GM18502 (cell line): ENCODE measurements at regions not wholly inside any gene's neighbourhood (a gene's known extent, or its start where the extent isn't known, plus 50 kb on each side); places are given as distances from the start of the nearest gene placed in this dataset.

Experiments used
- ATAC-seq: cut with Tn5 transposase; IDR thresholded peaks from one replicate; pipeline ENCODE4 v1.9.1; 2021; ENCODE audit warnings: mild to moderate bottlenecking; ENCODE audit not compliant: unreplicated experiment, poor library complexity

DNA sequence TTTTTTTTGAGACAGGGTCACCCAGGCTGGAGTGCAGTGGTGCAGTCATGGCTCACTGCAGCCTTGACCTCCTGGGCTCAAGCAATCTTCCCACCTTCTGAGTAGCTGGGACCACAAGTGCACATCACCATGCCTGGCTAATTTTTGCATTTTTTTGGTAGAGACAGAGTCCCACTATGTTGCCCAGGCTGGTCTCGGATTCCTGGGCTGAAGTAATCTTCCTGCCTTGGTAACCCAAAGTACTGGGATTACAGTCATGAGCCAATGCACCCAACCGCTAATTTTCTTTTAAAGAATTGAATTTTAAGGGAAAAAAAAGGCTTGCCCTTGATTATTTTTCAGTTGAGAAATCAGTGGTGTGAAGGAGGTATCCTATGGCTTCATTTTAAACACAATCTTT lies 334.0 kb downstream of the SOX2 start:
- no peak for ATAC-seq

DNA sequence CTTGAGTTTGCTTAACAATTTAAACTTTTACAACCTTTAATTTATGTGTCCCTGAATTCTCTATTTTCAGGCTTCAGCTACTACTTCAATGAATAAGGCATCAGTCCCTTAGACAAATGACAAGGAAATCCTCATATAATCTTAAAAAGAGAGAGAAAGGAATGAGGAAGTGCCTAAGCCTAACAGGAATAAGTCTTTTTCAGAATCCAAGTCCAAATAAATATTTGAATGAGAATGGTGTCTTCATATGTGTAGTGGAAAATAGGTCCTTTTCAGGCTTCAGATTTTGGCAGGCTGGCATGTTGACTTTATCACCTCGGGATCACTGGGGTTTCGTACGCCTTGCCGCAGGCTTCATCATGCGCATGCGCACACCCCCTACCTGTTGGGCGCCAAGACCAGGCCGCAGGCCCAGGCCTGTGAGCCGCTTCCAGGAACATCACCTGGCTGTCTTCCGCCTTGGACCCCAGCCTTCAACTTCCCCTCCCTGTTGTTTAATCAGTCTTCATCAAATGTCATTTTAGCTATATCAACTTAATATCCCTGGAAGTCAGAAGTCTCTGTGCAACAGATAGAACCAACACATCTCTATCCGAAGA lies 334.5 kb downstream of the SOX2 start:
- ATAC-seq: no peak

DNA sequence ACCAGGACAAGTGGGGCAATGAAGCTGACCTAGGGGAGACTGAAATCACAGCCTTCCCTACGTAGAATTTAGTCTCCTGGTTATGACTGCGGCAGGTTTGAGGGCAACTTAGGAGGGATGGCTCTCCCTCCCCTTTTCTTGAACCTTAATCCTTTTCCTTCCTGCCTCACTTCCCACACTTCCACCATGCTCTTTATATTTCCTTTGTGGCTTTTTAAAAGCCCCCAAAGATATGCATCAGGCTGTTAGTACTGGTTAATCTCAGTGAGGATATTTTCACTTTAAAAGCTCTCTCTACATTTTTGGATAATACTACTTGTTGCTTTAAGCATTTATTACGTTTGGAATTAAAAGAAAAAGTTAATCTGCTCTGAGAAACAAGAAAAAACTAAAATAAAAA lies 339.2 kb downstream of the SOX2 start:
- no peak for ATAC-seq

DNA sequence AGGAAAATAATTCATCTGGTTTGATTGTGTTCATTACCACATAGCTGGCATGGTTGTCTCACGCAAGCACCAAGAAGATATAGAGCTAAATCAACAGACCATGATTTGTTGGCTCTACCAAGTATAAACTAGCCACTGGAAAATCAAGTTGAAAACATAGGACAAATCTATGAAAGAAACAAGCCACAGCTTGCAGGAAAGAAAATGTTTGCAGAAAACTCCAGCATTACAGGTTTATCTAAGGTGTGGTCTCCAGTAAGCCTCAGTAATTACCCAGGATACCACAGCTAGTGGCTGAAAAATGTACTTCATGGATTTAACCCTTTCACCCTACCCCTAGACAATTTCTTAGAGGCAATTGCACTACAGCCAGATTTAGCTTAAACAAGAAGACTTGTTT lies 340.6 kb downstream of the SOX2 start:
- ATAC-seq: no peak

DNA sequence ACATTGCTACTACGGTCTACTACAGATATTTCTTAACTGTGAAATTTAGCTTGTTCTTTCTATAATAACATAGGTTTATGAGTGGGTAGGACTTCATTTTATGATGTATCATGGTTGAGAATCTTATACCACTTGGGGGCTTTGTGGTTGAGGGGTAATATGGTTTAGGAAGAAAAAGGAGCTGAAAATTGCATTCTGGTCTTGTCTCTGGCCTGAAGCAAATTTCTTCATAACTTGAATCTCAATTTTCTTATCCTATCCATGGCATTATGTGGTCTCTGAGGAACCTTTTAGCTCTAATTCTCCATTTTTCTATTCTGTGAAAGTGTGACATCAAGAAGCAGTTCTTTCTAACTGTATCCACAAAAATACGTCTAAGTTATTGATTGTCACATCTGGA lies 341.0 kb downstream of the SOX2 start:
- no peak for ATAC-seq

DNA sequence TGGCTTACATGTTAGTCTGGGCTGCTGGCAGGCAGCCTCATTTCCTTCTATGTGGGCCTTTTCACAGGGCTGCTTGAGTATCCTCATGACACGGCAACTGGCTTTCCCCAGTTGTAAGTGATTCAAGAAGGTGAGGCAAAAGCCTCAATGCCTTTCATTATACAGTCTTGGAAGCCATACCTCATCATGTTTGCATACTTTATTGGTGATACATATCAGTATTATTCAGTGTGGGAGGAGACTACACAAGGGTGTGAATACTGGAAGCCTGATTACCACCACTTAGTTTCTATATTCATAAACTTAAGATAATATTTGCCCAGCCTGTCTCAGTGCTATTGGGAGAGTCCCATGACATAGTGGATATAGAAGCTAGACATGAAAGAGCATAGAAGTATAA lies 346.8 kb downstream of the SOX2 start:
- ATAC-seq: no peak

DNA sequence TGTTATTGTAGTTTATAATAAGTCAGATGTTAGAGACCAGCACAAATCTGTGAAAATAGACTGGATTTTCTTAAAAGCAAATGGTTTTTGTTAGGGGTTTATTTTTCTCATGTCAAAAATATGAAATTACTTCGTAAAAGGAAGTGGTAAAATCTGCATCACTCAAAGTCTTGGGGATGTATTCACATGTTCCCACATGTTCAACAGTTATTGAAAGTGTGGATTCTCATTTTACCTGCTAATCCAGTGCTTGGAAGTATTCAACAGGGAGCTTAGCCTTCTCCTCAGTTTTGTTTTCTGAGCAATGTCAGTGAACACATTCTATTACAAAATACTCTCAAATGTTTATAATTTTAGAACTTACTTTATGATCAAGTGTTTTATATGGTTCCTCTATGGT lies 352.0 kb downstream of the SOX2 start:
- no peak for ATAC-seq

DNA sequence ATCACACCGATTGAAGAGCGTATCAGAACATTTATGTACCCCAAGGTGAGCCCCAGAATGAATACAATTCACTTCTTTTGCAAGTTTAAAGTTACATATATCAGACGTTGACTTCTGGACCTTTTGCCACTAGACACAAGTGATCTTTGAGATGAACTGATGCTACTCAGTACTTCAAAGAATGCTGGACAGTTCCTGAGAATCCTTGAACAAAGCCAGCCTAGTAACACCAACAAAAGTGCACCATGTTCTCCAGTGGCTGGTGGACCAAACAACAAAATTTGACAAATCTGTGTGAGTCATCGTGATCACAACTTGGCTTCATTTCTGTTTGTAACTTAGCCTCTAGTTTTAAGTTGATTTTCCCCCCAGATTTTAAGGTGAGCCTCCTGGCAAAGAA lies 355.7 kb downstream of the SOX2 start:
- no peak for ATAC-seq

DNA sequence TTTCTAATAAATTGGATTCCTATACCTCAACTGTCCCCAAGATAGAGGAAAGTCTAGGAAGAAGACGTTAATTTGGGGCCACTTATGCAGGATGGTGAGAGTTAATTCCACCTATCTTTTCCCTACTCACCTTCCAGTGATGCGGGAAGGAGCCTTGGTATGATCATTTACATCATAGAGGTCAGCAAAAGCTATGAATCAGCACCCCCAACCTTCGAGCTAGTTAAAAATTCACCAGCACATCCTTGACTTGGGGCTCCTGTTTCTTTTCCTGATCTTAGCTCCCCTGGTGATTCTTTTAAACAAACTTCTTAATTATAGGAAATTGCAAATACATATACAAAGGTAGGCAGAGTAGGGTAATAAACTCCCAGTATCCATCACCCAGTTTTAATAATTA lies 366.6 kb downstream of the SOX2 start:
- no peak for ATAC-seq

DNA sequence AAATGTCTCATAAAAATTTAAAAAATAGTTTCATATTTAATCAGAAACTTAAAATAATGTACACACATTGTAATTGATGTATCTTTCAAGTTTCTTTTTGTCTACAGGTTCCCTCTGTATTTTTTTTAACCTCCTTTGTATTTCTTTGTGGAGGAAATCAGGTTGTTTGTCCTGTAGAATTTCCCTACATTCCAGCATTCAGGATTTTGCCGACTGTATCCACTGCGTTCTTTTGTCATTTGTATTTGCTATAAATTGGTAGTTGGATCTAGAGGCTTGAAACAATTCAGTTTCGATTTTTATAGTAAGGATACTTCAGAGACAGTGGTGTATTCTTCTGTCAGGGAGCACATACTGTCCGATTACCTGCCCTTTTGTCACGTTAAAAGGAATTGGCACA lies 367.2 kb downstream of the SOX2 start:
- no peak for ATAC-seq

DNA sequence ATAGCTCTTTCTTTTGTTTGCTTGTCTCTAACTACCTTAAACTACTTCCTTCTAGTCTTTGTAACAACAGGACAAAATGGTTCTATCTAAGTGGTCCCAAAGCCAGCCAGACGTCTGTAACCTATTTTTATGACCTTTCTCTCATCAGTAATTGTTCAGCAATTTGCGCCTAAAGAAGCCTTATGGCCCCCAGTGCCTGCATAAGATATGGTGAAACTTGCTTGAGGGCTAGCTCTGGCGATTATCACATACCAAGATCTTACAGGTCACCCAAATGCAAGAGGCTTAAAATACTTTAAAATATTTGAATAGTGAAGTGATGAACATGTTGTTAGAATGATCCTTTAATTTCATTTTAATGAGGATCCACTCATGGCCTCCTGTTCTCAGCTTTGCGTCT lies 369.4 kb downstream of the SOX2 start:
- ATAC-seq: no peak

DNA sequence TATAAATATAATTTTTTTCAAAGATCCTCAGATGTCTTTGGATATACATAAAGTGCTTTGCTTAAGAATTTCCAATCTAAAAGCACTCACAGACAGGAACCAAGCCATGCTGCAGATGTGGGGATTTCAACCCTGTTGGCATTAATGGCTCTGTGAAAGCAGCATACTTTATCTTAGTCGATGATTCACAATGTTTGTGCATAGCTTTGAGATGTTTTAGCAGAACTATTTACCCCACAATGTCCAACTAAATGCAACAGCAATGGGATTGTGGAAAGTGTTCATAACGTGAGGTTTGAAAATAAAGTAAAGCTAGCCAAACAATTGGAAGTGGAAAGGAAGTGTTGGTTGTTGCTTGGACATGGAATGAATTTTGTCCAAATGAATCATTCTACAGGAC lies 371.4 kb downstream of the SOX2 start:
- no peak for ATAC-seq

DNA sequence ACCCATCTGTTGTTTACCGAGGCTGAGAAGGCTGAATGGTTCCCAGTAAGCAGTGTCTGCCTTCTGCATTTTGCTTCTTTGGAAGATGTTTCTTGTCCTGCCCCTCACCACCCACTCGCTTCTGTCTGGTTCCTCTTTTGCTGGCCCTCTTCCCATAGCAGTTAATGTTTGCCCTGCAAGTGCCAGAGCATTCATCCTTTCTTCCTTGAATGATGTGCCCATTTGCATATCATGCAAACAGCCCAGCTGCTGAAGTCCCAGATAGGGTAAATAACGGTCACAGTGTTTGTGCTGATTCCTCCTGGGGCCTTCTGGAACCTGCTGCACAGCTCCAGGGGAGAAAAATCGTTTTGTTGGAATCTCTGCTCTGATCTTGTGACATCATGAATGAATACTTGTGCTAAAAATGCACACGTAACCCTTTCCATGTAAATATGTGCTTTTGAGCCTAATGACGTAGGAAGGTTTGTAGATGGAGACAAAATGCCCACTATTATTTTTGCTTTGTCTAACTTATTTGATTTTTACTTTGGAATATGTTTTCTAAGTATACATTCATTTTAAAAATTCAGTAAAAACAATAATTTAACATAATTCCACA lies 381.0 kb downstream of the SOX2 start:
- peak; percentile 56 for ATAC-seq

DNA sequence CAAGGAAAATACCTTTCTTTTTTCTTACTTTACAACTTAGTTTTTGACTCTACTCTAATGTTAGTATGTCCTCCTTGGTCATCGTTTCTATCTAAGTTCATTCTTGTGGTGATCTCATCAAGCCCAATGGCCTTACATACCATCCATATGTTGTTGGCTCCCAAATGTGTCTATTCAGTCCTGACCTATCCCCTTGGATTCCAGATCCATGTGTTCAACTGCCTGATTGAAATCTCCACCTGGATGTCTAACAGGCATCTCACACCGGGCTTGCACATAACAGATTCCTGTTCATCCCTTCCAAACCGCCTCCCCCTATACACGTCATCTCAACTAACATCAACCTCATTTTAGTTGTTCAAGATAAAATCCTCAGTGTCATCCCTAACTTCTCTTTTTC lies 382.6 kb downstream of the SOX2 start:
- no peak for ATAC-seq

DNA sequence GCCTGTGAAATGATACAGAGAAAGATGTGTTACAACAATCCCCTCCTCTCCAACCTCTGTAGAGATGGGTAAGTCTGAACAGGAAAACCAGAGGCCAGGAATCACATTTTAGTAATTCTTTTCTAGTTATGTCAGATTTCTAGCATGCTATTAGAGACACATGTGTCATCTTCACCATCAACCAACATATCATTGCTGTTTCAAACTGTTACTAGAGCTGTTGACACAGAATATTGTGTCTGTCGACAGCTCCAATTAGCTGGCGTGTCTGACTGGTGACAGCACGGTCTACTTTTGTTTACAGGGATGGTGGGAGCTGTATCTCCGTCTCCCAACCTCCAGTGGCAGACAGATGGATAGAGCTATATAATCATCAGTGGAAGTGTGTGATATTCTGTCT lies 393.2 kb downstream of the SOX2 start:
- no peak for ATAC-seq

DNA sequence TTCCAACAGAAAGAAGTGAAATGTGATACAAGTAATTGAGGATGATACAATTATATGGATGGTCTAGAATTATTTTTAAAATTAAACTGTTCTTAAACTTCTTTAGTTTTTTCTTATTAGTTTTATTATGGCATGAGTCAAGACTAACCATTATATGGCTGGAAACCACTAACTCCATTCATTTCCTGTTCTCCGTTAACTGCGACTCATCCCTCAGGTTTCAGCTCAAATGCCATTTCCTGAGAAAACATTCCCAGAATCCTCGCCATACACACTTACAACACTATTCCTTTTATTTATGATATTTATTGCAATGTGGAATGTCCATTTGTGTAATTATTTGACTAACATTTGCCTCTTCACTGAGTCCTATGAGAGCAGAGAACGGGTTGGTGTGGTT lies 394.1 kb downstream of the SOX2 start:
- no peak for ATAC-seq

DNA sequence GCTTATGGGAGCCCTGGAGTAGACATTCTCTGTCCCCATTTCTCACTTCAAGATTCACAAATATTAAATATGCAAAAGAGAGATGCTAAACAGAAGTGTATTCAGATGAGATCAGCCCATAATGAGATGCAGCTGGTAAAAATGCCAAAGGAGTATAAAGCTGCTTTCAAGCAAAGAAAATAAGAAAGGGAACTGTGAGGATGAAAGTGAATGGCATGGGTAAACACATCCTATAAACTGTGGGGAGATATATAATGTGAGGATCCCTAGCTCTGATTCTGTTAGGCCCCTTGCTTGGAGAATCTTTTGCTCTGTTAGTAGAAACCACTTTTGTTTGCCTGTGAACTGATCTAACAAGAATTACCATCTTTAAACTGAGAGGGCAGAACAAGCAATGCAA lies 396.6 kb downstream of the SOX2 start:
- ATAC-seq: no peak

DNA sequence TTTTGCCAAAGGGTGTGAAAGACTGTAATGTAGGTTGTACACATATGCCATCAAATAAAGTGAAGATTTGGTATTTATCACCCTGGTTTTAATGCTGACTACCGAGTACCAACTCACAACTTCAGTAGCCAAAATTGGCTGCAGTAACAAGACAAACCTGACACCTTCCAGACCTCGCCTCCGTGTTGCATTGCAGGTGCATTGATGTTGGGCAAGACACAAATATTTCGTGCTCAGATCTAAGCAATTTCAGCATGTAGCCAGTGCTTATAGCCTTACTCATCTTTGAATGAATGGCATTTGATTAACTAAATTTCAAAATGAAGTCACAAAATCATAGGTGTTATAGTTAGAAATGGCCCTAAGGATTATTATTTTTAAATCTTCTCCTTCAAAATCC lies 400.2 kb downstream of the SOX2 start:
- ATAC-seq: no peak

DNA sequence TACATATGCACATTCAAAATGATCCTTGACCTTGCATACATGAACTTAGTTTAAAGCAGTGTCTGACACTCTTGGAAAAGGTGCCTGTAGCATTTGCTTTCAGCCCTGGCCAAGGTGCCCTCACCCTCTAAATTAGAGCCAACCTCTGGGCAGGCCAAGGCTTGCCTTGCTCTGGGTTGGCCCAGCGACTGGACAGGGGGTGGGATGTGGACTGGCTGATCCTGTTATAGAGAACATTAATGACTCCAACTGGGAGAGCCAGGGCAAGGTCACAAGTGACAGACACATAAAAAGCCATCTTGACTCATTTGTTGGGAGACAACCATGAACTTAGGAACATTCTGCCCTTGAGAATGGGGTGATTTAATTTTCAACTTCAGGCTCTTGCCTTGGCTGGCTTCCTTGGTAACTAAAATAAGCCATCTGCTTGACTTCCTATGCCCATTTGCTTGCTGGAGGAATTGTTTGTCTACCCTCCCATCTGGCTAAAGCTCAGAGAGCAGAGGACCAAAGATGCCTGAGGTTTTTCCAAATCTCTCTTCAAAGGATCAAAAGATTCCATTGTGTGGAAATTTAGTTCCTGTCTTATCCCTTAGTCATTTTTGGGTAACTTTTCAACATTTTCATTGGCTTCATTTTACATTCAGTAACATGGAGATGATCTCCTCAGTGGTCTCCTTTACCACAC lies 403.7 kb downstream of the SOX2 start:
- no peak for ATAC-seq

DNA sequence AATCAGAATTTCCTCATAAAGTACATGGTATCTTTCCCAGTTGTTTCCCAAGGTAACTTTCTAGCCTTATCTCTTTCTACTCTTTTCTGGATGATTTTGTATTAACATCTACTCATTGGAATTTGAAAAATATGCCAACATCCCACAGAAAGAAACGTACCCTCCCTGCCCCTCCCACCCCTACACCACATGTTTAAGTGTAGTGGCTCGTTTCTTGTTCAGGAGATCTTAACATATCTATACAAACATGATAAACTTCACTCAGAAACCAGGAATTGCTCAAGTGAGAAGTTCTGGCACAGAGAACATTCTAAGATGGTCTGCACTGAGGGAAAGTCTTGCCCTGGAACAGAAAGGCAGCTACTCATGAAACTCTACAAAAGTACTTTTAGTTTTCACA lies 404.7 kb downstream of the SOX2 start:
- no peak for ATAC-seq

DNA sequence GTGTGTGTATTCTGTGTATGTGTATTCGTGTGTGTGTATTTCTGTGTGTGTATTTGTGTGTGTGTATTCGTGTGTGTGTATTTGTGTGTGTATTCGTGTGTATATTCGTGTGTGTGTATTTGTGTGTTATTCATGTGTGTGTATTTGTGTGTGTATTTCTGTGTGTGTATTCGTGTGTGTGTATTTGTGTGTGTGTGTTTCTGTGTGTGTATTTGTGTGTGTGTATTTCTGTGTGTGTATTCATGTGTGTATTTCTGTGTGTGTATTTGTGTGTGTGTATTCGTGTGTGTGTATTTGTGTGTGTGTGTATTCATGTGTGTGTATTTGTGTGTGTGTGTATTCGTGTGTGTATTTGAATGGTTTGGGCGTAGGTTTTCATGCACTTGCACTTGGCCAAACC lies 405.4 kb downstream of the SOX2 start:
- ATAC-seq: no peak

DNA sequence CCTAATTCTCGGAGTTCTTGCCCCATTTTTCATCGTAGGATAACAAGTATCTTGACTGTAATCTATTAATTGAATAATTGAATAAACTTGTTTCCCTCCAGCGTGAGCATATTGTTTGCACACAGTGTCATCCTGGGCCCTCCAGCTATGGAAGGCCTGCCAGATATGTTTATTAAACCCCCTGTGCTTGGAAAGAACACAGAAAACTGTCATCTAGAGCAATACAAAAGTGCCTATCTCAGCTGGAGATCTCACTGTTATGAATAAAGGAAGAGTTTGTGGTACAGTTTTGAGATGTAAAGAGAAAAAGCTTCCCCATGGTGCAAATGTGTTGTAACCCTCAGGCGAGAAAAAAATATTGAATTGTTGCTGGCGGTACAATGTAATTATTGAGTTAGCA lies 405.9 kb downstream of the SOX2 start:
- ATAC-seq: no peak
